GM18909 (cell line): ENCODE measurements at regions not wholly inside any gene's neighbourhood (a gene's known extent, or its start where the extent isn't known, plus 50 kb on each side); places are given as distances from the start of the nearest gene placed in this dataset.
"Not testable (repeated sequence)": the region's sequence is repeated elsewhere in the genome, so short reads cannot be mapped to it uniquely, and the experiment has no call there.

Experiments used
- ATAC-seq: cut with Tn5 transposase; IDR thresholded peaks from one replicate; pipeline ENCODE4 v1.9.1; 2021; ENCODE audit warnings: mild to moderate bottlenecking; ENCODE audit not compliant: unreplicated experiment, poor library complexity

GRCh38 chr10:31687663-31688482, 240.8 kb downstream of the ARHGAP12 start:
- ATAC-seq = no peak

DNA sequence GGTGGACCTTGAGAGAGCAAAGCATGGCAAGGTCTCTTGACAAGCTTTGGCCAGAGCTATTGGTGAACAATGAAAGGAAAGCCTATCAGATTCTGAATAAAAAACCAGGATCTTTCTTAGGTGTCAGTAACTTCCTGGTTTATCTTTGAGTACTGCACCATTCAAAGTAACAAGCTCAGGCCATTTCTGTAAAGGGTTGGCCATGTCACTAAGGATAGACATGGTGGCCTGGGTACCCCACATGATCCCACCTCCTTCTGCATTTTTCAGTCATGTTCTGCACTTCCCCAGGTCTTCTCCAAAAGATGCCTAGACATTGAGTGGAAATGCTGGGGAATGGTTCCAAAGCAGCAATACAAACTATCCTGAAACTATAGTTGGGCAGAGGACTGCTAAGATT, 242.0 kb downstream of the ARHGAP12 start:
- no peak for ATAC-seq

- ATAC-seq = no peak
Measured at GRCh38 chr10:31683682-31684081, 244.9 kb downstream of the ARHGAP12 start.

GRCh38 chr10:31679936-31680335, 248.7 kb downstream of the ARHGAP12 start:
- ATAC-seq = no peak

DNA sequence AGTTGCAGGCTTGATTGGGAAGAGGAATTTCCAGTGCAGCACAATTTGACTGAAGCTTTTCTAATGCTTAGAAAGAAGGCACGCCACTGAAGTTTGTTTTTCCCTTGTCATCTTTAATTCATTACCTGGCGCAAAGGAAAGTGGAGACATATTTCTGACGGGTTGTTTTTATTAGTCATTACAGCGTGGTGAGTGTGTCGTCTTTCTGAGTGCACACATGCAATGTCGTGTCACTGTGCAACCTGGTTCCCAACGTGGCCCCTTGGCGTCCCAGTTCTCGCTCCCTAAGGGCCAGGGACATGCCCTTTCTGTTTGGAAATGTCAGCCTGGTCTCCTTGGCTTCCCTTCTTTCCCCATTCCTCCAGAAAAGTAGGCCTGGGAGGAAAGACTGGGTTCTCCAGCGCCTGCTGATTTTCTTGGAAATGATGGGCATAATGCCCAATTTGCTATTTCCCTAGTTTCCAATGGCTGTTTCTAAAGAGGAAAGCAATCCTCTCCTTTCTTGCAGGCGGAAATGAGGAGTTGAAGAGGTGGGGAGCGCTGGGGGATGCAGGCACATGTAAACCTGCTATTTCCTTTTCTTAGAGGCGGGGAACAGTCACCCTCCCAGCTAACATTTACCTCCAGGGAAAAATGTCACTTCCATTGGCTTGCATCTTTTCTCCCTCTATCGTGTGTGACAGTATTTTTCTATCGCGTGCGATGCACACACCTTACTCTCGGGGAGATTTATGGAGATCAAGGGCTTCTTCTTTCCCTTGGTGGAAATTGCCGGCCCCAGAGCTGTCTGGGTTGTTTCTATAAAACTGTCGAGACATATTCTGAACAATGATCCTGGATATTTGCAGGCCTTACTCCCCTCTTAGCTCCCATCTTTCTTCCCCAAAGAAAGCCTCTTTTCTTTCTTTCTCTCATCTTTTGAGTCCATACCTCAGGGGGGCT, 249.8 kb downstream of the ARHGAP12 start:
- no peak for ATAC-seq

DNA sequence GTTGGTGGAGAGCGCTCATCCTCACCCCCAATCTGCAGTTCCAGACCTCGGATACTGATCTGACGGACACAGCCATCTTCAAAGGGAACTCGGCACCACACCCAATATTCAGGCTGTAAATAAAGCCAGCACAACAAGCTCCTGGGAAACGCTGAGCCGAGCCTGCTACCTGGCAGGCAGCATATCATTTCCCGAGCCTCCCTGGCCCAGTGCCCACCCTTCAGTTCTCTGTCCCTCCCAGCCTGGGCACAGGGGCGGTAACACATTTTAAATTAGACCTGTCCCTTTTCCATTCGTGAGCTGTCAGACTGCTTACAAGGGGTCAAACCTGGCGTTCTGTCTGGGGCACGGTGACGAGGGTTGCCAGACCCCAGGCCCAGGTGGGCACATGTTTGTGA, 250.5 kb downstream of the ARHGAP12 start:
- no peak for ATAC-seq

GRCh38 chr10:31677195-31678138, 251.2 kb downstream of the ARHGAP12 start:
- ATAC-seq = no peak

GRCh38 chr10:31675726-31676125, 252.9 kb downstream of the ARHGAP12 start:
- ATAC-seq = no peak

DNA sequence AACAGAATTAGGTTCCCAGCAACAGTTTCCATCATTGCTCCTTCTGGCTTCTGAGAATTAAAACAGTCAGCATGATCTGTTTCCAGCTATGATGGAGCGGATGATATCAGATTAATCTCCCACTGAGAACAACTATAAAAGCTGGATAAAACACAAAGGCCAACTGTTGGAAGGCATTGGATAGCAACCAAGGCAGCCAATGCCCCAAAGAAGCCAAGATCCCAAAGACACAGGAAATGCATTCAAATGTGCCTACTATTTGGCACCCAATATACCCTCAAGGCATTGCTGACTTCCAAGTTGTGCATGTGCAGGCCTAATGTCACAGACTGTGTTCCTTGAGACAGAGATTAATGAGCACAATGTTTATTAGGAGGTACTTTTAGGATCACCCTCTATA, 259.3 kb downstream of the ARHGAP12 start:
- no peak for ATAC-seq

GRCh38 chr10:31668326-31668725, 260.3 kb downstream of the ARHGAP12 start:
- ATAC-seq = no peak

DNA sequence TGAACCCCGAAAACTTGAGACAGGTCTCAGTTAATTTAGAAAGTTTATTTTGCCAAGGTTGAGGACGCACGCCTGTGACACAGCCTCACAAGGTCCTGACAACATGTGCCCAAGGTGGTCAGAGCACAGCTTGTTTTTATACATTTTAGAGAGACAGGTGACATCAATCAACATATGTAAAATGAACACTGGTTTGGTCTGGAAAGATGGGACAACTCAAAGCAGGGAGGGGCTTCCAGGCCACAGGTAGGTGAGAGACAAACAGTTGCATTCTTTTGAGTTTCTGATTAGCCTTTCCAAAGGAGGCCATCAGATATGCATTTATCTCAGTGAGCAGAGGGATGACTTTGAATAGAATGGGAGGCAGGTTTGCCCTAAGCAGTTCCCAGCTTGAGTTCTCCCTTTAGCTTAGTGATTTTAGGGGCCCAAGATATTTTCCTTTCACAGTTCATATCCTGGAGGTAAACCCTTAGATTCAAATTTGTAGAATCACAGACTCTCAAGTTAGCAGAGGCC, 262.8 kb downstream of the ARHGAP12 start:
- not testable (repeated sequence) for ATAC-seq

- no peak for ATAC-seq
Measured at GRCh38 chr10:31664803-31665202, 263.8 kb downstream of the ARHGAP12 start.

DNA sequence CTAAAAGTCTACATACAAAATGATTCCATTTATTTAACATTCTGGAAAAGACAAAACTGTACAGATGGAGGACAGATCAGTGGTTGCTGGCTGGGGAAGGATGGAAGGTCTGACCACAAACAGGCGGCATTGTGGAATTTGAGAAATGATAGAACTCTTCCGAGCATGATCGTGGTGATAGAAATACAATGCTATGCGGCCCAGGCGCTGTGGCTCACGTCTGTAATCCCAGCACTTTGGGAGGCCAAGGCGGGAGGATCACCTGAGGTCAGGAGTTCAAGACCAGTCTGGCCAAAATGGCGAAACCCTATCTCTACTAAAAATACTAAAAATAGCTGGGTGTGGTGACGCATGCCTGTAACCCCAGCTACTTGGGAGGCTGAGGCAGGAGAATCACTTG, 264.6 kb downstream of the ARHGAP12 start:
- ATAC-seq = not testable (repeated sequence)

GRCh38 chr10:31660300-31660699, 268.3 kb downstream of the ARHGAP12 start:
- ATAC-seq = no peak

DNA sequence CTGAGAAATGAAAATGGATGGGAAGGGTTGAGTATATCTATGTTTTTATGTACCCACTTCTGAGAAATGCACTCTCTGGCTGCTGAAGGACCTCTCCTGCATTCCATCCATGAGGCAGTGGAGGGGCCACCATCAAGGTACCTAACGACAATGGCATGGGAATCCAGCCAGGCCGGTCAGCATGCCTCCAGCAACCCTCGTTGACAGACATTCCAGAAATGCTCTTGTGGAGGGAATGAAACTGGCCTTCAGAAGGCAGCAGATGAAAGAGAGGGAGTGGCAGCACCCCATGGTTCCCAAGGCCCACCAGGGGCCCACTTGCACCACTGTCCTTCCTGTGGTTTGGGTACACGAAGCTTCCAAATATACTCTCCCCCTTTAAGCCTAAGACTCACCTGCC, 269.0 kb downstream of the ARHGAP12 start:
- no peak for ATAC-seq

- ATAC-seq = no peak
Measured at GRCh38 chr10:31657434-31657872, 271.2 kb downstream of the ARHGAP12 start.

- ATAC-seq = no peak
Measured at GRCh38 chr10:31656851-31657433, 271.7 kb downstream of the ARHGAP12 start.

- ATAC-seq = no peak
Measured at GRCh38 chr10:31652038-31652437, 276.6 kb downstream of the ARHGAP12 start.

- ATAC-seq = no peak
Measured at GRCh38 chr10:31650010-31650409, 278.6 kb downstream of the ARHGAP12 start.

- no peak for ATAC-seq
Measured at GRCh38 chr10:31648966-31649365, 279.7 kb downstream of the ARHGAP12 start.
